ENCODE measurements at regions not wholly inside any gene's neighbourhood (a gene's known extent, or its start where the extent isn't known, plus 50 kb on each side); places are given as distances from the start of the nearest gene placed in this dataset.

GRCh38 chr13:82214341-82214740, 1667.9 kb downstream of the SLITRK1 start (continued):
- TF ChIP-seq MLLT1 (IDR thresholded peaks at IDR 0.05): no peak

- Histone ChIP-seq H3K9me3 (replicated peaks; ENCODE audit: control insufficient read depth, insufficient read depth, low read length) (no peaks in the 10 kb centered on the region; the same call in 2 of the 3 replicates), H3K4me1 (ENCODE audit: control insufficient read depth, insufficient read depth, low read length) (no peaks in the 10 kb centered on the region), H3K9ac (ENCODE audit: control insufficient read depth, insufficient read depth, low read length) (no peak overlapping the region), H3K4me2 (ENCODE audit: control insufficient read depth, insufficient read depth) (no peak overlapping the region), H3K36me3 (ENCODE audit: control insufficient read depth in 2 of 2, insufficient read depth in 2 of 2, low read length in 1 of 2) (no peaks in the 10 kb centered on the region), H3K27ac (ENCODE audit: control insufficient read depth, insufficient read depth) (no peak overlapping the region), H3K79me2 (ENCODE audit: control insufficient read depth, insufficient read depth, low read length) (no peaks in the 10 kb centered on the region), H3K4me3 (no peak overlapping the region), H3K27me3 (replicated peaks in 1 of 2; ENCODE audit: control insufficient read depth in 2 of 2, insufficient read depth in 2 of 2, low read length in 1 of 2) (no peaks in the 10 kb centered on the region), H2AFZ (ENCODE audit: control insufficient read depth, low read depth, low read length) (no peak overlapping the region), H4K20me1 (ENCODE audit: control insufficient read depth, insufficient read depth) (no peaks in the 10 kb centered on the region)
- no peak for FAIRE-seq
- in situ Hi-C loops (cut with MboI): no loop called here
- BruUV-seq (replicated peaks): no TSS peak
- intact Hi-C loops (cut with micrococcal nuclease; ENCODE audit: unreplicated experiment): no loop called here
- 12% methylated on average over 6 of the region's 6 CpGs for WGBS (ENCODE audit: insufficient coverage, insufficient replicate concordance, low lambda C conversion rate, missing lambda C conversion rate)
- ChIA-PET POLR2A (no interaction called here), SMC1A (ENCODE audit: uncharacterized antibody, unreplicated experiment) (no interaction called here), CTCF (no interaction called here), RAD21 (ENCODE audit: unreplicated experiment) (no interaction called here)
- no peak for ATAC-seq
- TF ChIP-seq USF2 (IDR thresholded peaks at IDR 0.05; ENCODE audit: borderline replicate concordance, low read depth, low read length): no peak
- no peak for DNase-seq (ENCODE audit: low read depth, low spot score)
Measured at GRCh38 chr13:82206241-82206640, 1676.0 kb downstream of the SLITRK1 start.

GRCh38 chr13:82202398-82202797, 1679.9 kb downstream of the SLITRK1 start:
- no peaks in the 10 kb centered on the region for H3K4me1 ChIP-seq (ENCODE audit: control insufficient read depth, insufficient read depth, low read length)
- in situ Hi-C loops (cut with MboI) (no loop called here), intact Hi-C loops (cut with micrococcal nuclease; ENCODE audit: unreplicated experiment) (no loop called here)
- H3K79me2 ChIP-seq (ENCODE audit: control insufficient read depth, insufficient read depth, low read length): no peaks in the 10 kb centered on the region
- no peak overlapping the region for H3K9ac ChIP-seq (ENCODE audit: control insufficient read depth, insufficient read depth, low read length)
- WGBS (ENCODE audit: insufficient coverage, insufficient replicate concordance, low lambda C conversion rate, missing lambda C conversion rate): 0% methylated on average over 1 of the region's 1 CpG
- POLR2A ChIA-PET: no interaction called here
- H4K20me1 ChIP-seq (ENCODE audit: control insufficient read depth, insufficient read depth): no peaks in the 10 kb centered on the region
- no TSS peak for BruUV-seq (replicated peaks)
- H3K9me3 ChIP-seq (replicated peaks; ENCODE audit: control insufficient read depth, insufficient read depth, low read length): no peaks in the 10 kb centered on the region; the same call in 2 of the 3 replicates
- H3K36me3 ChIP-seq (ENCODE audit: control insufficient read depth in 2 of 2, insufficient read depth in 2 of 2, low read length in 1 of 2): no peaks in the 10 kb centered on the region
- H3K27me3 ChIP-seq (replicated peaks in 1 of 2; ENCODE audit: control insufficient read depth in 2 of 2, insufficient read depth in 2 of 2, low read length in 1 of 2): no peaks in the 10 kb centered on the region
- CTCF ChIA-PET: no interaction called here
- H3K4me2 ChIP-seq (ENCODE audit: control insufficient read depth, insufficient read depth): no peak overlapping the region
- no peak overlapping the region for H3K4me3 ChIP-seq
- no peak overlapping the region for H2AFZ ChIP-seq (ENCODE audit: control insufficient read depth, low read depth, low read length)
- SMC1A ChIA-PET (ENCODE audit: uncharacterized antibody, unreplicated experiment): no interaction called here
- FAIRE-seq (no peak), DNase-seq (ENCODE audit: low read depth, low spot score) (no peak), ATAC-seq (no peak)
- no peak overlapping the region for H3K27ac ChIP-seq (ENCODE audit: control insufficient read depth, insufficient read depth)
- RAD21 ChIA-PET (ENCODE audit: unreplicated experiment): no interaction called here
- no peak for TF ChIP-seq ZNF24 (IDR thresholded peaks at IDR 0.05)
- TF ChIP-seq HDAC6 (IDR thresholded peaks at IDR 0.05; ENCODE audit: unreplicated experiment): no peak
- no peak for TF ChIP-seq SRF (IDR thresholded peaks at IDR 0.05; ENCODE audit: low read depth in 2 of 2, low read length in 2 of 2)
- TF ChIP-seq SREBF2 (IDR thresholded peaks at IDR 0.05; ENCODE audit: low read length): no peak
- TF ChIP-seq IRF3 (IDR thresholded peaks at IDR 0.05): no peak
- no peak for TF ChIP-seq NKRF (conservative IDR thresholded peaks at IDR 0.05)
- TF ChIP-seq DPF2 (IDR thresholded peaks at IDR 0.05): no peak

Data from GM12878 (cell line).